ENCODE measurements at regions not wholly inside any gene's neighbourhood (a gene's known extent, or its start where the extent isn't known, plus 50 kb on each side); places are given as distances from the start of the nearest gene placed in this dataset.

- Histone ChIP-seq H3K9me3 (no peaks in the 10 kb centered on the region), H3K27ac (peak overlapping the region; percentile 57 to 81 (median 58)), H3K4me1 (peaks cover 0 to 26% (median 4%) of the 10 kb centered on the region in 4 donors), H3K36me3 (no peaks in the 10 kb centered on the region), H3K27me3 (no peaks in the 10 kb centered on the region), H3K4me3 (no peak overlapping the region)
- DNase-seq = no peak
- intact Hi-C loops (cut with DNase I; ENCODE audit: low total_unique reads) = no loop called here
- WGBS, 2 donors (ENCODE audit: low coverage in 1 of 2) = 77 to 84% methylated on average over 3 to 7 of the region's 7 CpGs
- TF ChIP-seq POLR2A (IDR thresholded peaks at IDR 0.05) (no peak), POLR2AphosphoS5 (IDR thresholded peaks at IDR 0.05) (no peak)
- in situ Hi-C loops (cut with MboI; ENCODE audit: low pct_ligation_motif_present in 1 of 4, low pct_unique_long_range_greater_than_20kb in 1 of 4, low sequenced_read_pairs in 3 of 4) = no loop called here
These were observed 185.8 kb upstream of the SGK1 start for GRCh38 chr6:134503585-134504281.

- 70 to 71% methylated on average over 10 to 12 of the region's 12 CpGs for WGBS, 2 donors (ENCODE audit: low coverage in 1 of 2)
- H3K36me3 ChIP-seq = no peaks in the 10 kb centered on the region
- no peak overlapping the region for H3K4me3 ChIP-seq
- H3K27ac ChIP-seq = peak overlapping the region; percentile 58 to 81 (median 66)
- no peaks in the 10 kb centered on the region for H3K9me3 ChIP-seq
- in situ Hi-C loops (cut with MboI; ENCODE audit: low pct_ligation_motif_present in 1 of 4, low pct_unique_long_range_greater_than_20kb in 1 of 4, low sequenced_read_pairs in 3 of 4) = no loop called here
- DNase-seq = peak; percentile 77
- no peaks in the 10 kb centered on the region for H3K27me3 ChIP-seq
- H3K4me1 ChIP-seq = peaks cover 0 to 26% (median 4%) of the 10 kb centered on the region in 4 donors
- TF ChIP-seq POLR2A (IDR thresholded peaks at IDR 0.05) = peak; percentile 48
- TF ChIP-seq CTCF (IDR thresholded peaks at IDR 0.05) = no peak
- TF ChIP-seq POLR2AphosphoS5 (IDR thresholded peaks at IDR 0.05) = peak in 2 of 3 donors; percentile 59 to 60
- intact Hi-C loops (cut with DNase I; ENCODE audit: low total_unique reads) = no loop called here
These were observed 185.0 kb upstream of the SGK1 start for GRCh38 chr6:134502614-134503549.

GRCh38 chr6:134495890-134496248 is 178.0 kb upstream of the SGK1 start:
- in situ Hi-C loops (cut with MboI; ENCODE audit: low pct_ligation_motif_present in 1 of 4, low pct_unique_long_range_greater_than_20kb in 1 of 4, low sequenced_read_pairs in 3 of 4) = no loop called here
- Histone ChIP-seq H3K27ac (no peak overlapping the region), H3K9me3 (no peaks in the 10 kb centered on the region), H3K36me3 (no peaks in the 10 kb centered on the region), H3K4me3 (no peak overlapping the region), H3K27me3 (no peaks in the 10 kb centered on the region), H3K4me1 (peaks cover 0 to 2% (median 0%) of the 10 kb centered on the region in 4 donors)
- TF ChIP-seq POLR2A (IDR thresholded peaks at IDR 0.05) (no peak), CTCF (IDR thresholded peaks at IDR 0.05) (no peak), EP300 (IDR thresholded peaks at IDR 0.05; ENCODE audit: low read depth) (no peak), POLR2AphosphoS5 (IDR thresholded peaks at IDR 0.05) (no peak)
- intact Hi-C loops (cut with DNase I; ENCODE audit: low total_unique reads) = no loop called here
- 73 to 86% methylated on average over 5 to 9 of the region's 9 CpGs for WGBS, 2 donors (ENCODE audit: low coverage in 1 of 2)
- no peak for DNase-seq

GRCh38 chr6:134495203-134495889 is 177.4 kb upstream of the SGK1 start:
- Histone ChIP-seq H3K27me3 (no peaks in the 10 kb centered on the region), H3K9me3 (no peaks in the 10 kb centered on the region), H3K4me1 (no peaks in the 10 kb centered on the region), H3K36me3 (no peaks in the 10 kb centered on the region), H3K27ac (no peak overlapping the region), H3K4me3 (no peak overlapping the region)
- no peak for DNase-seq
- no peak for TF ChIP-seq POLR2A (IDR thresholded peaks at IDR 0.05)
- 72 to 100% methylated on average over 1 of the region's 1 CpG for WGBS, 2 donors (ENCODE audit: low coverage in 1 of 2)
- intact Hi-C loops (cut with DNase I; ENCODE audit: low total_unique reads) = no loop called here
- in situ Hi-C loops (cut with MboI; ENCODE audit: low pct_ligation_motif_present in 1 of 4, low pct_unique_long_range_greater_than_20kb in 1 of 4, low sequenced_read_pairs in 3 of 4) = no loop called here

- no peak overlapping the region for H3K4me3 ChIP-seq
- in situ Hi-C loops (cut with MboI; ENCODE audit: low pct_ligation_motif_present in 1 of 4, low pct_unique_long_range_greater_than_20kb in 1 of 4, low sequenced_read_pairs in 3 of 4) = no loop called here
- no peaks in the 10 kb centered on the region for H3K4me1 ChIP-seq
- no peak overlapping the region for H3K27ac ChIP-seq
- H3K27me3 ChIP-seq = no peaks in the 10 kb centered on the region
- no peaks in the 10 kb centered on the region for H3K9me3 ChIP-seq
- intact Hi-C loops (cut with DNase I; ENCODE audit: low total_unique reads) = no loop called here
- DNase-seq = no peak
- 80 to 86% methylated on average over 2 to 3 of the region's 3 CpGs for WGBS, 2 donors (ENCODE audit: low coverage in 1 of 2)
- no peak for TF ChIP-seq POLR2A (IDR thresholded peaks at IDR 0.05)
- no peaks in the 10 kb centered on the region for H3K36me3 ChIP-seq
These were observed 175.9 kb upstream of the SGK1 start for GRCh38 chr6:134493789-134494188.

Data from transverse colon (tissue), 4 donors.